B cell (primary cell): ENCODE measurements at regions not wholly inside any gene's neighbourhood (a gene's known extent, or its start where the extent isn't known, plus 50 kb on each side); places are given as distances from the start of the nearest gene placed in this dataset.

Experiments used
- EZH2 ChIP-seq: IDR thresholded peaks from 2 replicates; pipeline ENCODE4 v1.6.1; 2012; ENCODE audit warnings: borderline replicate concordance, low read depth, mild to moderate bottlenecking, moderate library complexity, low read length; ENCODE audit not compliant: insufficient read depth, poor library complexity, severe bottlenecking
- TF ChIP-seq, protein P1 (sequence below): fragments of 200-600 bp; IDR thresholded peaks from one replicate; pipeline ENCODE4 v1.8.0; 2022; ENCODE audit warnings: antibody characterized with exemption, mild to moderate bottlenecking

DNA sequence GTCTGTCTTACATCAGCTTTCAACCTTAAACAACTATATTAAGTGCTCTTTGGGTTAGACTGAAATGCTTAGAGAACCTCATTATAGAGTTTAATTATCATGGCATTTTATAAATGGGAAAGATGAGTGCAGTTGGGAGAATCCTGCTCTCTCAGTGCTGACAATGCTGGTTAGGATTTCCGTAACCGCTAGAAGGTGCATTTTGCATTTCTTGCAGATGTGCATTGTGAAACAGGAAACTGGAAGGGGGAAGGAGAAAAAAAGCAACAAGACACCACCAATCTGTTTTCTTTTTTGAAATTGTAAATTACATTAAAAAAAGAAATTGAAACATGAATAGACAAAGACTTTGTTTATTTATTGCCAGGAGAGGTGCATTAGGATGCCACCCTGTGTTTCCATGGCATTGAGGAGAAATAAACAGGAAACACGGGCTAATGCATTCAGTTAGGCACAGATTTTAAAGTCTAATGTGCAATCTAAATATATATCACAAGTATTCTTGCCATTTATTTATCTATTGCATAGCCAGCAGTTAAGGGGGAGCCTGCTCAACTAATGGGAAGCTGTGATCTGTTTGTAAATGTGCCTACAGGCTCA is 478.9 kb downstream of the PSAT1 start:
- TF ChIP-seq, protein P1, sequence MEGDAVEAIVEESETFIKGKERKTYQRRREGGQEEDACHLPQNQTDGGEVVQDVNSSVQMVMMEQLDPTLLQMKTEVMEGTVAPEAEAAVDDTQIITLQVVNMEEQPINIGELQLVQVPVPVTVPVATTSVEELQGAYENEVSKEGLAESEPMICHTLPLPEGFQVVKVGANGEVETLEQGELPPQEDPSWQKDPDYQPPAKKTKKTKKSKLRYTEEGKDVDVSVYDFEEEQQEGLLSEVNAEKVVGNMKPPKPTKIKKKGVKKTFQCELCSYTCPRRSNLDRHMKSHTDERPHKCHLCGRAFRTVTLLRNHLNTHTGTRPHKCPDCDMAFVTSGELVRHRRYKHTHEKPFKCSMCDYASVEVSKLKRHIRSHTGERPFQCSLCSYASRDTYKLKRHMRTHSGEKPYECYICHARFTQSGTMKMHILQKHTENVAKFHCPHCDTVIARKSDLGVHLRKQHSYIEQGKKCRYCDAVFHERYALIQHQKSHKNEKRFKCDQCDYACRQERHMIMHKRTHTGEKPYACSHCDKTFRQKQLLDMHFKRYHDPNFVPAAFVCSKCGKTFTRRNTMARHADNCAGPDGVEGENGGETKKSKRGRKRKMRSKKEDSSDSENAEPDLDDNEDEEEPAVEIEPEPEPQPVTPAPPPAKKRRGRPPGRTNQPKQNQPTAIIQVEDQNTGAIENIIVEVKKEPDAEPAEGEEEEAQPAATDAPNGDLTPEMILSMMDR, result no peak
- TF ChIP-seq EZH2, result no peak
